ENCODE measurements at regions not wholly inside any gene's neighbourhood (a gene's known extent, or its start where the extent isn't known, plus 50 kb on each side); places are given as distances from the start of the nearest gene placed in this dataset.

DNA sequence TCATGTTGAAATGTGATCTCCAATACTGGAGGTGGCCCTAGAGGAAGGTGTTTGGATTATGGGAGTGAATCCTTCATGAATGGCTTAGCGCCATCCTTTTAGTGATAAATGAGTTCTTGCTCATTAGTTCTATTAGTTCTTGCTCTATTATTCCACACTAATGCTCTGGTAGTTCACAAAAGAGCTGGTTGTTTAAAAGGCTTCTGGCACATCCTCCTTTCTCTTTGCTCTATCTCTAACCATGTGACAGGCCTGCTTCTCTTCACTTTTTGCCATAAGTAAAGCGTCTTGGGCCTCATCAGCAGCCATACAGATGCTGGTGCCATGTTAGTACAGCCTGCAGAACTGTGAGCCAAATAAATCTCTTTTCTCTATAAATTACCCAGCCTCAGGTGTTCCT is 469.9 kb downstream of the GUCY1A2 start:
- no peaks in the 10 kb centered on the region for H3K4me1 ChIP-seq (ENCODE audit: control insufficient read depth, insufficient read depth, low read length)
- no peak overlapping the region for H3K27ac ChIP-seq (ENCODE audit: extremely low read depth, low read depth, low read length)
- CTCF ChIA-PET = no interaction called here
- H3K9me3 ChIP-seq (ENCODE audit: control insufficient read depth, insufficient read depth, low read depth, low read length) = no peaks in the 10 kb centered on the region
- H3K4me3 ChIP-seq (ENCODE audit: low read depth, low read length) = no peak overlapping the region
- POLR2A ChIA-PET = no interaction called here
- no peaks in the 10 kb centered on the region for H3K36me3 ChIP-seq (ENCODE audit: control insufficient read depth in 2 of 2, insufficient read depth in 1 of 2, low read length in 2 of 2)
- TF ChIP-seq ZBTB1 (tag by site-specific recombination; IDR thresholded peaks at IDR 0.05) (no peak), ZBTB7A (tag by site-specific recombination; IDR thresholded peaks at IDR 0.05; ENCODE audit: low read depth) (no peak), ZNF585B (tag by site-specific recombination; IDR thresholded peaks at IDR 0.05) (no peak), ZNF549 (tag by site-specific recombination; IDR thresholded peaks at IDR 0.05) (no peak), ZNF214 (tag by site-specific recombination; IDR thresholded peaks at IDR 0.05; ENCODE audit: borderline replicate concordance) (no peak), ZNF2 (tag by site-specific recombination; IDR thresholded peaks at IDR 0.05) (no peak), ZNF174 (tag by site-specific recombination; IDR thresholded peaks at IDR 0.05) (no peak), ZNF324 (tag by site-specific recombination; IDR thresholded peaks at IDR 0.05) (no peak), WT1 (tag by site-specific recombination; IDR thresholded peaks at IDR 0.05) (no peak)
- TF ChIP-seq, protein P1, sequence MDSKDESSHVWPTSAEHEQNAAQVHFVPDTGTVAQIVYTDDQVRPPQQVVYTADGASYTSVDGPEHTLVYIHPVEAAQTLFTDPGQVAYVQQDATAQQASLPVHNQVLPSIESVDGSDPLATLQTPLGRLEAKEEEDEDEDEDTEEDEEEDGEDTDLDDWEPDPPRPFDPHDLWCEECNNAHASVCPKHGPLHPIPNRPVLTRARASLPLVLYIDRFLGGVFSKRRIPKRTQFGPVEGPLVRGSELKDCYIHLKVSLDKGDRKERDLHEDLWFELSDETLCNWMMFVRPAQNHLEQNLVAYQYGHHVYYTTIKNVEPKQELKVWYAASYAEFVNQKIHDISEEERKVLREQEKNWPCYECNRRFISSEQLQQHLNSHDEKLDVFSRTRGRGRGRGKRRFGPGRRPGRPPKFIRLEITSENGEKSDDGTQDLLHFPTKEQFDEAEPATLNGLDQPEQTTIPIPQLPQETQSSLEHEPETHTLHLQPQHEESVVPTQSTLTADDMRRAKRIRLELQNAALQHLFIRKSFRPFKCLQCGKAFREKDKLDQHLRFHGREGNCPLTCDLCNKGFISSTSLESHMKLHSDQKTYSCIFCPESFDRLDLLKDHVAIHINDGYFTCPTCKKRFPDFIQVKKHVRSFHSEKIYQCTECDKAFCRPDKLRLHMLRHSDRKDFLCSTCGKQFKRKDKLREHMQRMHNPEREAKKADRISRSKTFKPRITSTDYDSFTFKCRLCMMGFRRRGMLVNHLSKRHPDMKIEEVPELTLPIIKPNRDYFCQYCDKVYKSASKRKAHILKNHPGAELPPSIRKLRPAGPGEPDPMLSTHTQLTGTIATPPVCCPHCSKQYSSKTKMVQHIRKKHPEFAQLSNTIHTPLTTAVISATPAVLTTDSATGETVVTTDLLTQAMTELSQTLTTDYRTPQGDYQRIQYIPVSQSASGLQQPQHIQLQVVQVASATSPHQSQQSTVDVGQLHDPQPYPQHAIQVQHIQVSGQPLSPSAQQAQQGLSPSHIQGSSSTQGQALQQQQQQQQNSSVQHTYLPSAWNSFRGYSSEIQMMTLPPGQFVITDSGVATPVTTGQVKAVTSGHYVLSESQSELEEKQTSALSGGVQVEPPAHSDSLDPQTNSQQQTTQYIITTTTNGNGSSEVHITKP (tag by site-specific recombination; IDR thresholded peaks at IDR 0.05) = no peak
- TF ChIP-seq, protein P2, sequence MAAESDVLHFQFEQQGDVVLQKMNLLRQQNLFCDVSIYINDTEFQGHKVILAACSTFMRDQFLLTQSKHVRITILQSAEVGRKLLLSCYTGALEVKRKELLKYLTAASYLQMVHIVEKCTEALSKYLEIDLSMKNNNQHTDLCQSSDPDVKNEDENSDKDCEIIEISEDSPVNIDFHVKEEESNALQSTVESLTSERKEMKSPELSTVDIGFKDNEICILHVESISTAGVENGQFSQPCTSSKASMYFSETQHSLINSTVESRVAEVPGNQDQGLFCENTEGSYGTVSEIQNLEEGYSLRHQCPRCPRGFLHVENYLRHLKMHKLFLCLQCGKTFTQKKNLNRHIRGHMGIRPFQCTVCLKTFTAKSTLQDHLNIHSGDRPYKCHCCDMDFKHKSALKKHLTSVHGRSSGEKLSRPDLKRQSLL (tag by site-specific recombination; IDR thresholded peaks at IDR 0.05) = no peak
- TF ChIP-seq, protein P3, sequence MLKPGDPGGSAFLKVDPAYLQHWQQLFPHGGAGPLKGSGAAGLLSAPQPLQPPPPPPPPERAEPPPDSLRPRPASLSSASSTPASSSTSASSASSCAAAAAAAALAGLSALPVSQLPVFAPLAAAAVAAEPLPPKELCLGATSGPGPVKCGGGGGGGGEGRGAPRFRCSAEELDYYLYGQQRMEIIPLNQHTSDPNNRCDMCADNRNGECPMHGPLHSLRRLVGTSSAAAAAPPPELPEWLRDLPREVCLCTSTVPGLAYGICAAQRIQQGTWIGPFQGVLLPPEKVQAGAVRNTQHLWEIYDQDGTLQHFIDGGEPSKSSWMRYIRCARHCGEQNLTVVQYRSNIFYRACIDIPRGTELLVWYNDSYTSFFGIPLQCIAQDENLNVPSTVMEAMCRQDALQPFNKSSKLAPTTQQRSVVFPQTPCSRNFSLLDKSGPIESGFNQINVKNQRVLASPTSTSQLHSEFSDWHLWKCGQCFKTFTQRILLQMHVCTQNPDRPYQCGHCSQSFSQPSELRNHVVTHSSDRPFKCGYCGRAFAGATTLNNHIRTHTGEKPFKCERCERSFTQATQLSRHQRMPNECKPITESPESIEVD (tag by site-specific recombination; IDR thresholded peaks at IDR 0.05) = no peak

DNA sequence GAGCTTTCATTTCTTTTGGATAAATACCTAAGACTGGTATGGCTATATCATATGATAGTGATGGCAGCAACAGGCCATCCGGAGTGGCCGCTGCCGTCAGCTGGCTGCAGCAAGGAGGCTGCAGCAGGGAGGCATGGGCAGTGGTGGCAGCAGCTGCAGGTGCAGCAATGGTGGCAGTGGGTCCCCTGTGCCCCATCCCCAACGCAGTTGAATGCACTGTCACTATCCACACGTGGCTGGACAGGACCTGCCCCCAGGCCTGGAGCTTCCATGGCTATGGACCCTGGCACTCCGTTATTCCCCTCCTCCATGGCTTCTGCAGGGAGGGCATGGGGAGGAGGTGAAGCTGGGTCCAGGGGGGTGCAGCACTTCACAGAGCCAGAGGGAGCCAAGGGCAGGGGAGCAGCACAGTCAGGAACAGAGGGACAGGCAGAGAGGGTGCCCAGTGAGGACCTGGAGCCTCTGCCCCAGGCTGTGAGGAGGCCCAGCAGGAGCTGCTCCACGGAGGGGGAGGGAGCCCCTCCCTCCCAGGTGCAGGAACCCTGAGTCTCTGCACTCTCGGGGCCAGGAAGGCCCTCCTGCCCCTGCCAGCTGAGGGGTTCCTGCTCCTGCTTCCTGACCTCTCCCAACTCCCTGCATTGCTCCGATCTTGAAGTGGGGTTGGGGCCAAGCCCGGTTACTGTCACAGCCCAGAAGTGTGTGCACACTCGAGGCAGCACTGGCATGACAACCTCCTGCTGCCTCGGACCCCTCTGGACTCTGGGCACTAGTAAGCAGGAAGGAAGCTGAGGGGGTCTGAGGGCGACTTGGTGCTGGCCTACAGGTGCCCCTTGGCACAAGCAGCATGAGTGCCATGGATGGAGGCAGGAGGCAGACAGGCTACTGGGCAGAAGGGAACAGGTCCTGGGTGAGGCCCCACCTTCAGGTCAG is 466.3 kb downstream of the GUCY1A2 start:
- no peak overlapping the region for H3K4me3 ChIP-seq (ENCODE audit: low read depth, low read length)
- H3K36me3 ChIP-seq (ENCODE audit: control insufficient read depth in 2 of 2, insufficient read depth in 1 of 2, low read length in 2 of 2) = no peaks in the 10 kb centered on the region
- no peaks in the 10 kb centered on the region for H3K9me3 ChIP-seq (ENCODE audit: control insufficient read depth, insufficient read depth, low read depth, low read length)
- CTCF ChIA-PET = no interaction called here
- H3K27ac ChIP-seq (ENCODE audit: extremely low read depth, low read depth, low read length) = no peak overlapping the region
- POLR2A ChIA-PET = no interaction called here
- no peaks in the 10 kb centered on the region for H3K4me1 ChIP-seq (ENCODE audit: control insufficient read depth, insufficient read depth, low read length)
- TF ChIP-seq ZNF248 (tag by site-specific recombination; IDR thresholded peaks at IDR 0.05) = no peak
- TF ChIP-seq YY2 (tag by site-specific recombination; IDR thresholded peaks at IDR 0.05) = no peak
- no peak for TF ChIP-seq ZNF112 (tag by site-specific recombination; IDR thresholded peaks at IDR 0.05)
- TF ChIP-seq, protein P4, sequence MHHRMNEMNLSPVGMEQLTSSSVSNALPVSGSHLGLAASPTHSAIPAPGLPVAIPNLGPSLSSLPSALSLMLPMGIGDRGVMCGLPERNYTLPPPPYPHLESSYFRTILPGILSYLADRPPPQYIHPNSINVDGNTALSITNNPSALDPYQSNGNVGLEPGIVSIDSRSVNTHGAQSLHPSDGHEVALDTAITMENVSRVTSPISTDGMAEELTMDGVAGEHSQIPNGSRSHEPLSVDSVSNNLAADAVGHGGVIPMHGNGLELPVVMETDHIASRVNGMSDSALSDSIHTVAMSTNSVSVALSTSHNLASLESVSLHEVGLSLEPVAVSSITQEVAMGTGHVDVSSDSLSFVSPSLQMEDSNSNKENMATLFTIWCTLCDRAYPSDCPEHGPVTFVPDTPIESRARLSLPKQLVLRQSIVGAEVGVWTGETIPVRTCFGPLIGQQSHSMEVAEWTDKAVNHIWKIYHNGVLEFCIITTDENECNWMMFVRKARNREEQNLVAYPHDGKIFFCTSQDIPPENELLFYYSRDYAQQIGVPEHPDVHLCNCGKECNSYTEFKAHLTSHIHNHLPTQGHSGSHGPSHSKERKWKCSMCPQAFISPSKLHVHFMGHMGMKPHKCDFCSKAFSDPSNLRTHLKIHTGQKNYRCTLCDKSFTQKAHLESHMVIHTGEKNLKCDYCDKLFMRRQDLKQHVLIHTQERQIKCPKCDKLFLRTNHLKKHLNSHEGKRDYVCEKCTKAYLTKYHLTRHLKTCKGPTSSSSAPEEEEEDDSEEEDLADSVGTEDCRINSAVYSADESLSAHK (tag by site-specific recombination; IDR thresholded peaks at IDR 0.05) = no peak
- TF ChIP-seq ZNF555 (tag by site-specific recombination; conservative IDR thresholded peaks at IDR 0.05) = no peak
- no peak for TF ChIP-seq ZNF777 (tag by site-specific recombination; IDR thresholded peaks at IDR 0.05; ENCODE audit: borderline replicate concordance)
- TF ChIP-seq ZNF157 (tag by site-specific recombination; IDR thresholded peaks at IDR 0.05) = no peak
- TF ChIP-seq ZNF174 (tag by site-specific recombination; IDR thresholded peaks at IDR 0.05) = no peak
- TF ChIP-seq KLF9 (tag by site-specific recombination; IDR thresholded peaks at IDR 0.05; ENCODE audit: low read depth) = no peak
- no peak for TF ChIP-seq ZNF501 (tag by site-specific recombination; IDR thresholded peaks at IDR 0.05)
- TF ChIP-seq ZNF311 (tag by site-specific recombination; IDR thresholded peaks at IDR 0.05; ENCODE audit: borderline replicate concordance) = no peak
- TF ChIP-seq ZNF558 (tag by site-specific recombination; IDR thresholded peaks at IDR 0.05) = no peak
- TF ChIP-seq ZNF302 (tag by site-specific recombination; IDR thresholded peaks at IDR 0.05; ENCODE audit: low read depth) = no peak
- no peak for TF ChIP-seq ZNF114 (tag by site-specific recombination; IDR thresholded peaks at IDR 0.05)
- no peak for TF ChIP-seq ZNF514 (tag by site-specific recombination; IDR thresholded peaks at IDR 0.05)
- TF ChIP-seq ZNF670 (tag by site-specific recombination; IDR thresholded peaks at IDR 0.05; ENCODE audit: low read depth) = no peak

Data from HEK293 (cell line).